Liver (tissue), 7 donors: ENCODE measurements at regions not wholly inside any gene's neighbourhood (a gene's known extent, or its start where the extent isn't known, plus 50 kb on each side); places are given as distances from the start of the nearest gene placed in this dataset.

Experiments used
- DNase-seq: peaks from one replicate; pipeline ENCODE4 v3.0.0-alpha.2; 2017; ENCODE audit warnings: low spot score
- H3K27ac ChIP-seq, 2 donors: one replicate each; pipeline ENCODE4 v1.7.0; 2013; ENCODE audit warnings: inconsistent platforms in 2 of 2, low read length in 2 of 2, control low read depth in 1 of 2, low read depth in 1 of 2, mild to moderate bottlenecking in 1 of 2
- H3K27me3 ChIP-seq, 4 donors: one replicate each; pipeline versions ENCODE4 v1.6.1 to v1.7.0; 2013; ENCODE audit warnings: low read length in 3 of 4, inconsistent platforms in 1 of 4, mild to moderate bottlenecking in 1 of 4, moderate library complexity in 1 of 4; ENCODE audit not compliant: control insufficient read depth in 4 of 4, insufficient read depth in 4 of 4
- H3K36me3 ChIP-seq, 4 donors: one replicate each; pipeline versions ENCODE4 v1.6.1 to v1.7.0; 2013; ENCODE audit warnings: low read length in 3 of 4, mild to moderate bottlenecking in 3 of 4, low read depth in 1 of 4, moderate library complexity in 1 of 4; ENCODE audit not compliant: control insufficient read depth in 4 of 4, insufficient read depth in 3 of 4
- H3K4me1 ChIP-seq, 4 donors: one replicate each; pipeline versions ENCODE4 v1.6.1 to v1.7.0; 2013; ENCODE audit warnings: low read length in 3 of 4, mild to moderate bottlenecking in 3 of 4, moderate library complexity in 1 of 4; ENCODE audit not compliant: control insufficient read depth in 4 of 4, insufficient read depth in 4 of 4
- H3K4me3 ChIP-seq, 3 donors: one replicate each; pipeline versions ENCODE4 v1.6.1 to v1.7.0; 2013; ENCODE audit warnings: low read length in 3 of 3, control low read depth in 1 of 3, low read depth in 1 of 3, mild to moderate bottlenecking in 1 of 3
- H3K9ac ChIP-seq, 2 donors: one replicate each; pipeline ENCODE4 v1.7.0; 2013; ENCODE audit warnings: low read length in 2 of 2, mild to moderate bottlenecking in 2 of 2, moderate library complexity in 2 of 2, control low read depth in 1 of 2, low read depth in 1 of 2
- H3K9me3 ChIP-seq, 4 donors: one replicate each; pipeline versions ENCODE4 v1.6.1 to v1.7.0; 2013; ENCODE audit warnings: low read length in 3 of 4; ENCODE audit not compliant: control insufficient read depth in 4 of 4
- ATF3 ChIP-seq: IDR thresholded peaks from 2 replicates; pipeline ENCODE4 v1.6.1; 2016; ENCODE audit warnings: antibody characterized with exemption
- FOXA1 ChIP-seq: IDR thresholded peaks from 2 replicates; pipeline ENCODE4 v1.6.1; 2016; ENCODE audit warnings: antibody characterized with exemption
- FOXA2 ChIP-seq: IDR thresholded peaks from 2 replicates; pipeline ENCODE4 v1.6.1; 2016; ENCODE audit warnings: antibody characterized with exemption
- HNF4G ChIP-seq: IDR thresholded peaks from 2 replicates; pipeline ENCODE4 v1.6.1; 2016; ENCODE audit warnings: antibody characterized with exemption
- JUND ChIP-seq, 2 donors: IDR thresholded peaks; 2 replicates each; pipeline ENCODE4 v1.6.1; 2016; ENCODE audit warnings: antibody characterized with exemption in 2 of 2
- MAX ChIP-seq: IDR thresholded peaks from 2 replicates; pipeline ENCODE4 v1.6.1; 2016; ENCODE audit warnings: antibody characterized with exemption
- NR2F2 ChIP-seq: IDR thresholded peaks from 2 replicates; pipeline ENCODE4 v1.6.1; 2016; ENCODE audit warnings: antibody characterized with exemption
- RXRA ChIP-seq, 2 donors: IDR thresholded peaks; 2 replicates each; pipeline ENCODE4 v1.6.1; 2017 to 2018; ENCODE audit warnings: antibody characterized with exemption in 2 of 2, mild to moderate bottlenecking in 1 of 2
- SP1 ChIP-seq: IDR thresholded peaks from 2 replicates; pipeline ENCODE4 v1.6.1; 2018; ENCODE audit warnings: antibody characterized with exemption, mild to moderate bottlenecking
- TAF1 ChIP-seq: conservative IDR thresholded peaks from 2 replicates; pipeline ENCODE4 v1.6.1; 2016; ENCODE audit warnings: antibody characterized with exemption, mild to moderate bottlenecking
- YY1 ChIP-seq: IDR thresholded peaks from 2 replicates; pipeline ENCODE4 v1.6.1; 2016; ENCODE audit warnings: antibody characterized with exemption, mild to moderate bottlenecking
- ZBTB33 ChIP-seq: IDR thresholded peaks from 2 replicates; pipeline ENCODE4 v1.6.1; 2016; ENCODE audit warnings: antibody characterized with exemption
- WGBS: extraction: QIAGEN DNeasy Blood & Tissue Kit; methylation state at CpG from one replicate; pipeline ENCODE4 v1.1.7; 2013; 5-methylcytosine and 5-hydroxymethylcytosine counted together
- donor health status: healthy.
- donor health status: healthy.
- donor health status: healthy.
- donor health status: healthy.

GRCh38 chr1:56218023-56218422 is 361.3 kb downstream of the PLPP3 start:
- Histone ChIP-seq H3K27me3 (no peaks in the 10 kb centered on the region), H3K27ac (no peak overlapping the region), H3K9ac (no peak overlapping the region), H3K36me3 (no peaks in the 10 kb centered on the region), H3K4me3 (no peak overlapping the region), H3K9me3 (no peaks in the 10 kb centered on the region), H3K4me1 (no peaks in the 10 kb centered on the region)
- TF ChIP-seq NR2F2 = no peak
- no peak for TF ChIP-seq ZBTB33
- no peak for TF ChIP-seq RXRA (IDR thresholded peaks at IDR 0.05)
- TF ChIP-seq TAF1 = no peak
- no peak for TF ChIP-seq MAX
- 94% methylated on average over 4 of the region's 4 CpGs for WGBS
- DNase-seq = no peak

- no peak for TF ChIP-seq SP1
- no peak for TF ChIP-seq ATF3
- no peak for TF ChIP-seq JUND (IDR thresholded peaks at IDR 0.05)
- no peak for TF ChIP-seq FOXA1
- TF ChIP-seq ZBTB33 = no peak
- TF ChIP-seq YY1 = no peak
- TF ChIP-seq HNF4G = no peak
- WGBS = 85% methylated on average over 4 of the region's 4 CpGs
- DNase-seq = no peak
- Histone ChIP-seq H3K36me3 (no peaks in the 10 kb centered on the region), H3K9me3 (no peaks in the 10 kb centered on the region), H3K27ac (no peak overlapping the region), H3K4me1 (no peaks in the 10 kb centered on the region), H3K9ac (no peak overlapping the region), H3K4me3 (no peak overlapping the region), H3K27me3 (no peaks in the 10 kb centered on the region)
These were observed 363.1 kb downstream of the PLPP3 start for GRCh38 chr1:56216218-56216617.

GRCh38 chr1:56215771-56216170 is 363.6 kb downstream of the PLPP3 start:
- Histone ChIP-seq H3K9ac (no peak overlapping the region), H3K9me3 (no peaks in the 10 kb centered on the region), H3K27ac (no peak overlapping the region), H3K36me3 (no peaks in the 10 kb centered on the region), H3K27me3 (no peaks in the 10 kb centered on the region), H3K4me3 (no peak overlapping the region), H3K4me1 (no peaks in the 10 kb centered on the region)
- TF ChIP-seq RXRA (IDR thresholded peaks at IDR 0.05) (no peak), ZBTB33 (no peak), NR2F2 (no peak), FOXA1 (no peak), YY1 (no peak), FOXA2 (no peak), TAF1 (no peak), ATF3 (no peak)
- WGBS = 92% methylated on average over 4 of the region's 4 CpGs
- DNase-seq = no peak
